HG03439 (cell line): ENCODE measurements at regions not wholly inside any gene's neighbourhood (a gene's known extent, or its start where the extent isn't known, plus 50 kb on each side); places are given as distances from the start of the nearest gene placed in this dataset.

Experiments
- ATAC-seq: cut with Tn5 transposase; IDR thresholded peaks from one replicate; pipeline ENCODE4 v1.9.1; 2021; ENCODE audit warnings: mild to moderate bottlenecking, moderate library complexity; ENCODE audit not compliant: unreplicated experiment

DNA sequence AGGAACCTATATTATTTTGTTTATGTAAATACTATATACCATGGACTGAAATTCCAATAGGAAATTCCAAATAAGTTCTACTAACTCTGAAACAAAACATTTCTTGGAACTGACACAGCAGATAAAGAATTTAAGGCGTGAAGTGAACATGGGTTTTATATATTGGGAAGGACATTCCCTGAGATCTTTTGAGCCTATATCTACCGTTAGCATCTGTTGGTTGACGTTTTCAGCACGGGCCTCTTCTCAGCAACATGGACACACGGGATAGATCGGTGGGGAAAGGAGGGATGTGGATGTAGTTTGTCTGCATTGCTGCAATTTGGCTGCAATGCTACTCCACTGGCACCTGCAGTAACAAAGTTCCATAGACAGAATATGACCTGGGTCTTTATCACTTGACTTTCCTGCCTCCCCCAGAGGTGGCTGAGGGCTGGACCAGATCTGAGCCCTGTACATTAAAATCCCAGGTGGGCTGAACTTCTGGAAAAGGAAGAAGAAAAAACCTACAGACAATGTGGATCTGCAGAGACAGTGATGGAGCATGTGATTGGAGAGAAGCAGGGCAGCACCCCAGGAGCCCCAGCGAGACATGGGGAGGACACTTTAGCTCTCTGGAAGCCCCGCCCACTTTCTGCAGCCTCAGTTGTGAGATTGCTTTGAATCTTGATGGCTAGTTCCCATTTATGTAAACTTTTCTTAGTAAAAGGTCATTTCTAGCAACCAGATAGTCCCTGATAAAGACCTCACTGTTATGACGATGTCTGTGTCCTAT lies 91.2 kb upstream of the CPEB4 start:
- ATAC-seq: no peak

DNA sequence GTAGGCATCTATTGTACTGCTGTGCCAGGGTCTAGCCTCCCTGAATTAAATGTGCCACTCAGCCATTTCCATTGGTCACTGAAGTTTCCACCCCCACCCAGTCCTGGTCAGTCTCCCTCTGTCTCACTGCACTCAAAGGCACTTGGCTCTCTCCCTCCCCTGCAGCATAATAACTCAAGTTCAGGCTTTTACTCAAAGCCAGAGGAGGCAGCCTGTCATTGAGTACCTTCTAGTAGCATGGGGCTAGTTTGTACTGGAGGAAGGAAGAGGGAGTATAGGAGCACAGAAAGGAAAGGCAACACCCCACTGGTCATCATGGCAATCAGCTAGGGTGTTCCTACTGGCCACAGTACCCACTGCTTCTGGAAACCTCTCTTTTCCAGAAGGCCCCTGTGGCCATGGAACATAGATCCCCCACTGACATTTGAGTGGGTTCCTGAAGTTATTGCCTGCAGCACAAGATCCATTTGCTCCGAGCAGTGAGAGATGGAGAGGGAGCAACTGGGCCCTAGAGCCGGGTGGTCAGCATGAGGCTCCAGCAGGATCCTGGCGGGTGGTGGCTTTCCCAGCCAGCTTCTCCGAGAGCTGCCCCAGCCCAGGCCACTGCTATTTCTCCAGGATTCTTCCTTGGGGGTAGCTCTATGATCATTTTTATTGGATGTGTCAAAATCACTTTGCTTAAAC lies 89.9 kb upstream of the CPEB4 start:
- no peak for ATAC-seq

DNA sequence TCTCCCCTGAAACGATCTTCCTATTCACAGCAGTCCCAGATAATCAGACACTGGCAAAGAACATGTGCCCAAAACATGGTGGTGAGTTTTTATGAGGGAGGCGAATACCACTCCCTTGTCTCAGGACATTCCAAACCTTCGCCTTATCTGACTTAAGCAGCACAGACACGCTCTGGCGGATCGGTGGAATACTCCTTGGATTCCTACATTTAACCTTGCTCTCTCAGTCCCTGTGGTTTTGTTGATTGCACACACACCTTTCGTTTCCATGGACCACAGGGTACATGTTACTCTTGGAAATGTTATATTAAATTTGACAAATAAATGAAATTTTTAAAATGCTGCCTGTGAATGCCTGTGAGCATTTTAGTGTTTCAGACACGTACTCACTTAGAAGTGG lies 87.8 kb upstream of the CPEB4 start:
- ATAC-seq: no peak

DNA sequence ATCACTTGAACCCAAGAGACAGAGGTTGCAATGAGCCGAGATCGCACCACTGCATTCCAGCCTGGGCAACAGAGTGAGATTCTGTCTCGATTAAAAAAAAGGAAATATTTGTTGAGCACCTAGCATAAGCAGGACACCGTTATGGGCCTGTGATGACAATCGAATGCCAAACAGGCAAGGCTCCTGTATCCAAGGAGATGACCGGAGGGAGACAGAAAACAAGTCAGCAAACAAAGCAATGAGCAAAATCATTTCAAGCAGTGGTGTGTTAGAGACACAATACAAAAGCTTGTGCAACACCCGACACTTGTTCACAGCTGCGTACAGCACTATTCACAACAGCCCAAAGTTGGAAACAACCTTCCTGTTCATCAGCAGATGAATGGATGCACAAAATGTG lies 87.1 kb upstream of the CPEB4 start:
- ATAC-seq: no peak

DNA sequence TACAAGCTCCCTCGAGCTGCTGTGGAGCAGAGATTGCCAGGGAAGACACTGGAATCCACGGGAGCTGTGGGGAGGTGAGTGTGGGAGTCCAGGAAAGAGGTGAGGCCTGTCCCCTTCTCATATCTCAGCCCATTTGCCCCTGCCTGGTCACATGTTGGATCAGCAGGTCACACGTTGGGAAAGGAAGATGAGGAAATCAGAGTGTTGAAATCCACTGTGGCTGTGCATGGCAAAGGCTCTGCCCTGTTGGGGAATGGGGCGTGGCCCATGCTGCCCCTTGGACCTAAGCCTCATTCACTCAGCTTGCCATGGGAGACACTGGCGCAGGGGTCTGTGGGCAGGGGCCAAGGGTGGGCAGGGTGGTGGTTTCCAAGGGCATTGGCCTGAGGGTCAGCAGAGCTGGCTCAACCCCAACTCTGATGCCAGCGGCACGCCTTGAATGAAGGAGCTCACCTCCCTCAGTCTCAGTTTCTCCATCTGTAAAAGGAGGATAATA lies 85.4 kb upstream of the CPEB4 start:
- ATAC-seq: no peak

DNA sequence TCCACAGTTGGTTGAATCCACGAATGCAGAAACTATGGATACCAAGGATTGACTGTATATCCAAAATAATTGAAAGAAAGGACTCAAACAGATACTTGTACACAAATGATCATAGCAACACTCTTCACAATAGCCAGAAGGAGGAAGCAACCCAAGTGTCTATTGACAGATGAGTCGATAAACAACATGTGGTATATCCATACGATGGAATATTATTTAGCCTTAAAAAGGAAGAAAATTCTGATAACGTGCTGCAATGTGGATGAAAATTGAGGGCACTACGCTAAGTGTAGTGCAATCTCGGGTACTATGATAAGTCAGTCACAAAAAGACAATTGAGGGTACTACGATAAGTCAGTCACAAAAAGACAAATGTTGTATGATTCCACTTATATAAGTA lies 83.6 kb upstream of the CPEB4 start:
- no peak for ATAC-seq

DNA sequence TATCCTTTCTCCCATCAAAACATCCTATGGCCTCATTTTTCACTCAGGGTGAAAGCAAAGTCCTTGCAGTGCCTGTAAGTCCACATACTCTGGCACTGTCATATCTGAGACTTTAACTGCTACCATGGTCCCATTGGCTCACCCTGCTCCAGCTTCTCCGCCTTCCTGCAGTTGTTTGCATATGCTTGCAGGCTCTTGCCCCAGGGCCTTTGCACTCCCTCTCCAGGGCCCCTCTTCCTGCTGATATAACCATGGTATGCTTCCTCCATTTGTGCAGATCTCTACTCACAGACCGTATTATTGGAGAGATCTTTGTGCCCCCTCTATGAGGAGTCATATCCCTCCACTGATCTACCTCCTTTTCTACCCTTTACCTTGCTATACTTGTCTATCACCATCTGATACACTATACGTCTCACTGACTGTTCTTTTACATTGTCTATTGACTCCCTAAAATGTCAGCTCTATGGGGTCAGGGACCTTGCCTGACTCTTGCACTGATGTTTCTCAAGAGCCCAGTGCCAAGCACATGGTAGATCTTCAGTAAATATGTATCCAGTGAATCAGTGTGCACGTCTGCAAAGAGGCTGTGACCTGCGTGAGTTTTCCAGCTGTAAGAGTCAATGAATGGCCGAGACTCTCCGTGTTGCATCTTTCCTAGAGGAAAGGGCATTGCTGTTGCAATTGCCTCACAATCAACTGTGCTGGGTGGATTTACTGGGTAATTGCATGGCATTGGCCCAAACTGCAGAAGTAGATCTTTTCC lies 81.7 kb upstream of the CPEB4 start:
- ATAC-seq: no peak

DNA sequence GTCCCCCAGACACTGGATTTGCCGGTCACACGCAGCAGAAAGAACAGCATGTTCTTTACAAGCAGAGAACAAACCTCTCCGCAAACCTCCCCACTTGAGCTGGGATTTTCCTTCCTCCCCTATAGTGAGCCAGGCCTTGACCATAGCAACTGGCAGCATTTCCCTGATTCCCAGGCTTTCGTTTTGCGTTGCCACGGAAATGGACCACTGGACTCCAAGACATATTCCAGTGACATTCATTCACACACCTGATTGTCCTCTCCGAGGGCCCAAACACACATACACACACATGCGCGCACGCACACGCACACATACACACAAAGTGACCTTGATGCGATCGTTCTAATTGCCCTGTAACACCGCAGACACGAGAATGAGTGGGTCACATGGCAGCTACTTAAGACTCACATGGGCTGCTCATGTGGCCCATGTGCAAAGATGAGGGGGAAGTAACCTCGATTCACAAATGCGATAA lies 80.9 kb upstream of the CPEB4 start:
- no peak for ATAC-seq

DNA sequence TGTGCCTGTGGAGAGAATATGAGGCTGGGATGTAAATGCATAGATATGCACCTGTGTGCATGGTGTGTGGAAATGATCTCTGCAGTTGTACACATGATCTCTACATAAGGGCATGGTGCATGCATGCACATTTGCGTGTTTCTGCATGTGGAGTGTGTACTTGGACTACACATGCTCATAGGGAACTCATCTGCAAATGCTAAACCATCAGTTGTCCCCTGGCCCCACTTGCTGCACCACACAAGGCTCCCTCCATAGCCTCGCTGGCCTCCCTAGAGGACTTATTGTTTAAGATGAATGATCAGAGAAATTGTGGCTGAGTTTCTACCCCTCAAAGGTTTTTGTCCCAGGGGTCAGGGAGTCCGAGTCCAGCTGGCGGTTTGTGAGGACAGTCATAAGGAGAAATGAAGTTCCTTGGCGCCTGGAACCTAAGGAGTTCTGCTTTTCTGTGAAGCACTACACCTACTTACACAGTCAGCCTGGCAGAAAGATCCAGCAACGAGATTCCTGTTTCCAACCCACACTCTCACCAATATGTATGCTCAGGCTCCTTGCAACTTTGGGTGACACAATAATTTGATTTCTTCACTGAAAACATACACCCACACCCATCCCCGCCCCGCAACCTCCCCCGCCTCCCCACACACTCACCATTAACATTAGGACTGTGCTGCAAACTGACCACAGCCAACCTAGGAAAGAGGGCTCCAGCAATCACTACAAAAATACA lies 79.9 kb upstream of the CPEB4 start:
- ATAC-seq: no peak

DNA sequence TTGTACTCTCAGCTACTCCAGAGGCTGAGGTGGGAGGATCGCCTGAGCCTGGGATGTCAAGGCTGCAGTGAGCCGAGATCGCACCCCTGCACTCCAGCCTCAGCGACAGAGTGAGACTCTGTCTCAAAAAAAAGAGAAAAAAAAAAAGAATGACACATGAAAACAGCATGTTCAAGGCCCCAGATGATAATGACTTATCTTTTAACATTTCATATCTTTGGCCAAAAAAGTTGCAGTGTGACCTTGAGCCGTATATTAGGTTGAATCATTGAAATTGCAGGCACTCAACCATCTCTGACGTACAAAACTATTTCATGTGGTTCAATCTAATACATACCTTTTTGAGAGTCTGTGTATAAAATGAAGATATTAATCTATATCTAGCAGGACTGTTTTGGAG lies 79.1 kb upstream of the CPEB4 start:
- ATAC-seq: no peak

DNA sequence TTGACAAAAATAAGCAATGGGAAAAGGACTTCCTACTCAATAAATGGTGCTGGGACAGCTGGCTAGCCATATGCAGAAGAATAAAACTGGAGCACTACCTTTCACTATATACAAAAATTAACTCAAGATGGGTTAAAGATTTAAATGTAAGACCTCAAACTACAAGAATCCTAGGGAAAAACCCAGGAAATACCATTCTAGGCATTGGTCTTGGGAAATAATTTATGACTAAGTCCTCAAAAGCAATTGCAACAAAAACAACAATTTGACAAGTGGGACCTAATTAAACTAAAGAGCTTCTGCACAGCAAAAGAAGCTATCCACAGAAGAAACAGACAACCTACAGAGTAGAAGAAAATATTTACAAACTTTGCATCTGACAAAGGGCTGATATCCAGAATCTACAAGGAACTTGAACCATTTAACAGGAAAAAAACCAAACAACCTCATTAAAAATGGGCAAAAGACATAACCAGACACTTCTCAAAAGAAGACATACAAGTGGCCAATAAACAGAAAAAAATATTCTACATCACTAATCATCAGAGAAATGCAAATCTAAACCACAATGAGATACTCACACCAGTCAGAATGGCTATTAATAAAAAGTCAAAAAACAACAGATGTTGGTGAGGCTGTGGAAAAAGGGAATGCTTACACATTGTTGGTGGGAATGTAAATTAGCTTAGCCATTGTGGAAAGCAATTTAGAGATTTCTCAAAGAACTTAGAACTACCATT lies 75.2 kb upstream of the CPEB4 start:
- ATAC-seq: no peak

DNA sequence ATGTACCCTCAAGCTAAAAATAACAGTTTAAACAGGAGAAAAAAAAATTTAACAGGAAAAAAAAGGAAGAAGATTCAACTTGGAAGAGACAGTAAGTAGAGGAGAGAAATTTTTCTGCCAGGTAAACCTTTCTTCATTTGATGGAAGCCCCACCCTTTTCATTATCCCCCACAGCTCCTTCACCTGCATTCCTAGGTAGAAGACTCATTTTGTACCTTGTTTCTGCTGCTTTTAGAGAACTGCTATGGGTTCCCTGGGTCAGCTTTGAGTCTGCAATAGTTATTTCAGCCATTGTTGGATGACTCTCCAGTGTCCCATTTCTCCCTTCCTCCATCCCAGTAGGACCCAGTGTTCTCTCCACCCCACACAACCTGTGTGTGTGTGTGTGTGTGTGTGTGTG lies 74.1 kb upstream of the CPEB4 start:
- no peak for ATAC-seq

DNA sequence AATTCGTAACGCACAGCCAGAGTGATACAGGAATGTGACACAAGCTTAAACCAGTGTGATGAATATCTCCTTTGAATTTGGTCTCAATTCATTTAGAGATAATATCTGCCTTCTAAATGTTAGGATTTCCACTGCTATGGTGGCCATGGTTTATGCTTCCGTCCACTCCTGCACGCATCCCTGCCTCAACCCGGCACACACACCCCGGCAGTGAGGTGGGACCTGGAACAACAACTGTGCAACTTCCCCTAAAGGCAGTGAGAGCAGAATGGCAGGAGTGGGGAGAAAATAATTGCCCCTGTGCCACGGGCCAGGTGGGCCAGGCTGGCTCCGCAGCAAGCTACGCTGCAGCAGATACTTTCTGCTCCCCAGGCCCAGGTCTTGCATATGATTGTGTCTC lies 72.6 kb upstream of the CPEB4 start:
- no peak for ATAC-seq

DNA sequence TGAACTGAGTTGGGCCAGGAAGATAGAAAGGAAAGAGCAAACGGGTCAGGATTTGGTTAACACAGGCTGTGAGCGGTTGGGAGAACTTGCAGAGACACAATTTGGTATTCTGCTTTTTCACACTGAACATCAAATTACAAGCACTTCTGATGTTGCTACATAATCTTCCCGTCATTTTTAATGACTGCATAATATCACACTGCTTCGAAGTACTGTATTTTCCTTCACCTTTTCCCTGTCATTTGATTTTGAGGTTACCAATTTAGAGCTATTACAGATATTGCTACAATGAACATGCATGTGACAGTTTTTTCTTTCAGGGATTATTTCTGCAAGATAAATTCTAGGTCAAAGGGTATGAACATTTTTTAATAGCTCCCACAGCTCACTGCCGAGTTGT lies 71.4 kb upstream of the CPEB4 start:
- ATAC-seq: no peak

DNA sequence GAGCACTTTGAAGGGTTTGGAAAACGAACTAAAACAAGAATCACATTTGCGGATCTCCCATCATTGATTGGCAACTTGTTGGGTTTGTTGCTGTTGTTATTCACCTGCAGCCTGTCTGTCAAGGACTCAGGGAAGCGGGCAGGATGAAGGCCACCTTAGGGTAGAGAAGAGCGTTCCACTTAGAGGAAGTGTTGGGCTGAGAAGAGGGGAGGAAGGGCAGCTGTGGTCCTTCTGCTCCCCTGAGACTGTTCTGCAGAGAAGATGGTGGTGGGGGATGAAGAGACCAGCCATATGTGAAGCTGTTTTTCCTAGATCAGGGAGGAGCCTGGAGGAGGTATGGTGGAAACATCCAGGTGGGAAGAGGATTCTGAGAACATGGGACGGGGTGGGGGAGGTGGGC lies 70.6 kb upstream of the CPEB4 start:
- ATAC-seq: no peak

DNA sequence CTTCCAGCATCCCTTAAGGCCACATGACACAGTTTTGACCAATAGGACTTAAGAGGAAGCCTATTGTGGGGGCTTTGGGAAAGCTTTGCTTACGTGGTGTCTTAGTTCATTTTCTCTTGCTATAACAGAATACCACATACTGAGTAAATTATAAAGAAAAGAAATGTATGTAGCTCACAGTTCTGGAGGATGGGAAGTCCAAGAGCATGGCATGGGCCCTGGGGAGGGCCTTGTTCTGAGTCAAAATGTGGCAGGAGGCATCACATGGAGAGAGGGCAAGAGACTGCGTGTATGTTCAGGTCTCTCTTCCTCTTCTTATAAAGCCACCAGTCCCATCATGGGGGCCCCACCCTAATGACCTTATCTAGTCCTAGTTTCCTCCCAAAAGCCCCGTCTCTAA lies 68.6 kb upstream of the CPEB4 start:
- no peak for ATAC-seq

DNA sequence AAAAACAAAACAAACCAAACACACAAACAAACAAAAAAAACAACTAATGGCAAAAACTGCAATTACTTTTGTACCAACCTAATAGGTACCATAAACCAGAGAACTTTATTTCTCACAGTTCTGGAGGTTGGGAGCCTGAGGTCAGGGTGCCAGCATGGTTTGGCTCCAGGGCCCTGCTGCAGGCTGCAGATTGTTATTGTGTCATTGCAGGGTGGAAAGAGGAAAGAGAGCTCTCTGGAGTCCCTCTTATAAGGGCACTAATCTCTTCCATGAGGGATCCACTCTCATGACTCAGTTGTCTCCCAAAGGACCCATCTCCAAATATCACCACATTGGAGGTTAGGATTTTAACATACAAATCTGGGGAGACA lies 64.9 kb upstream of the CPEB4 start:
- ATAC-seq: no peak

DNA sequence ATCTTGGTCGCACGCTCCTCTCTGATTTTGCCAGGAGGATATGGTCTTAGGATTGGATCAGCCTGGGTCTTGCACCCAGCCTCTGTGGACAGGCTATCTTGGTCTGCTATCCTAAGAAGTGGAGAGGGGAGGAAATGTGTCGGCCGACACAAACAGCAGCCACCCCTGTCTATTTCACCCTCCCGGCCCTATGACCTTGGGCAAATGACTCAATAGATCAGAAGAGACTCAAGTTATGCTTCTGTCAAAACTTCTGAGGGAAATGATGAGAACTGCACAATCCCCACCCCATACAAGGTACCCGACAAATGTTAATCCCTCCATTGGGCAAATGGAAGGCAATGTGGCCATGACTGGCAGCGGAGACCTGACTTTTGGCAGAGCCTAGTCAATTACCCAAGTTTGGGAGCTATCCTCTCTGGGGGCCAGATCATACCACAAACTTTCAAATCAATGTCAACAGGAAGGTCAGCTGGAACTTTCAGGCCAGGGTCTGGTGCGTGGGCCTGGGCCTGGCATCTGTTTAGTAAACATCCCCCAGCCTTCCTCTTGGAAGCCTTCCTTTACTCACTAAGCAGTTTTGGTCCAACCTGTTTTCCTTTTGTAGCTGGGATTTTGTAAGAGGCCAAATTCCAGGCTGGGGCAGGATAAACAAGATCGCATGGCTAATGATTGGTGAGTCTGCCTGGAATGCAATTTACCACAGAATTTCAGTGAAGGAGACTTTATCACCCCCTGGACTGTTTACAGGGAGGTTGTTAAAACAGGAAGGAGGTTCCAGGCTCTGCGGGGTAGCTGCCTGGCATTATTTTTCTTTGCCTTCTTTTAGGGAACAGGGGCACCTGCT lies 64.2 kb upstream of the CPEB4 start:
- ATAC-seq: no peak

DNA sequence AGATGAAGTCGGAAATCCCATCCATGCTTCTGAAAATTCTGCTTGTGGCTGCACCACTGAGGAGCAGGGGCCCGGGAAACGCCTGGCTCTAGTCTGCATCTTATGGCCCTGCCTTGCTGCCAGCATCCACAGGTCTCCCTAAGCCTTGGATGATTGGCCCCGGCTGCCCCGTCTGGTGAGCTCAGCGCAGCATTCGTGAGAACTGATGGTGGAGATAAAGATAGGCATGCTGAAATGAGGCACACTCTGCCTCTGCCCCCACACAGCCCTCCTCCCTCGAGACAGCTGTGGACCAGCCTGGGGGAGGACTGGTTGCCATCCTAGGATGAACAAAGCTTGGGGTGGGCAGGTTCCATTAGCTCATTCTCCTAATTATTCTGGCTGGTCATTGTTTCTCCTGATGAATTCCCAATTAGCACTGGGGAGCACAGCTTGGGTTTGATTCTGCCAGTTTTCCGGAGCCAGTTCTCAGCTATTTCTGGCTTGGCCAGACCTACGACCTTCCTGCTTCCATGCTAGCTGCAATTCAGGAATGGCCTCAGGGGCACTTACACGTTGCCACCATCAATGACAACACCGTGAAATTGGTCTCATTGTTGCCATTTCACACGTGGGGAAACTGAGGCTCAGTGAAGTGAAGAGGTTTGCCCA lies 62.8 kb upstream of the CPEB4 start:
- no peak for ATAC-seq
